ENCODE measurements at regions not wholly inside any gene's neighbourhood (a gene's known extent, or its start where the extent isn't known, plus 50 kb on each side); places are given as distances from the start of the nearest gene placed in this dataset.

DNA sequence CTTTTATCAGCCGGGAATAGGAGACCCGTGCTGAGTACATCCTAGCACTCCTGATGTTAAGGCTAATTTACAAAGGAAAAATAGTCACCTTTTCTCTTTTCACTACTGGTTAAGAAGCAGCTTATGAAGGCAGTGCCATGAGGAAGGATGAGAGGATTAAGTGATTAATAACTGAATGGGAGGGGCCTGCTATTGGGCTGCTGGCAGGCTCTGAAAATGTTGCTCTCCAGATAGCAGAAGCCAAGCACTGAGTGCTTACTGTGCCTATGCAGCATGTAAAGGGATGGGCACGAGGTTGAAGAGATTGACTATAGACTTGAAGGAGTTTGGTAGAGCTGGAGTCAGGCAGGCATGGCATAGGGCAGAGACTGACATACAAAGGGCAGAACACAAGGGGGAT lies 282.4 kb upstream of the THSD7B start:
- TF ChIP-seq, protein P1, sequence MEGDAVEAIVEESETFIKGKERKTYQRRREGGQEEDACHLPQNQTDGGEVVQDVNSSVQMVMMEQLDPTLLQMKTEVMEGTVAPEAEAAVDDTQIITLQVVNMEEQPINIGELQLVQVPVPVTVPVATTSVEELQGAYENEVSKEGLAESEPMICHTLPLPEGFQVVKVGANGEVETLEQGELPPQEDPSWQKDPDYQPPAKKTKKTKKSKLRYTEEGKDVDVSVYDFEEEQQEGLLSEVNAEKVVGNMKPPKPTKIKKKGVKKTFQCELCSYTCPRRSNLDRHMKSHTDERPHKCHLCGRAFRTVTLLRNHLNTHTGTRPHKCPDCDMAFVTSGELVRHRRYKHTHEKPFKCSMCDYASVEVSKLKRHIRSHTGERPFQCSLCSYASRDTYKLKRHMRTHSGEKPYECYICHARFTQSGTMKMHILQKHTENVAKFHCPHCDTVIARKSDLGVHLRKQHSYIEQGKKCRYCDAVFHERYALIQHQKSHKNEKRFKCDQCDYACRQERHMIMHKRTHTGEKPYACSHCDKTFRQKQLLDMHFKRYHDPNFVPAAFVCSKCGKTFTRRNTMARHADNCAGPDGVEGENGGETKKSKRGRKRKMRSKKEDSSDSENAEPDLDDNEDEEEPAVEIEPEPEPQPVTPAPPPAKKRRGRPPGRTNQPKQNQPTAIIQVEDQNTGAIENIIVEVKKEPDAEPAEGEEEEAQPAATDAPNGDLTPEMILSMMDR (IDR thresholded peaks at IDR 0.05; ENCODE audit: unreplicated experiment), result no peak
- H3K4me3 Mint-ChIP-seq (ENCODE audit: unreplicated experiment), result no peak overlapping the region
- DNase-seq (ENCODE audit: low spot score), result no peak
- H3K27me3 Mint-ChIP-seq (ENCODE audit: unreplicated experiment), result no peaks in the 10 kb centered on the region
- H3K9me3 Mint-ChIP-seq (ENCODE audit: unreplicated experiment), result no peaks in the 10 kb centered on the region
- no peaks in the 10 kb centered on the region for H3K4me1 Mint-ChIP-seq (ENCODE audit: unreplicated experiment)
- H3K27ac Mint-ChIP-seq (ENCODE audit: unreplicated experiment), result no peak overlapping the region
- no peaks in the 10 kb centered on the region for H3K36me3 Mint-ChIP-seq (ENCODE audit: low read depth, unreplicated experiment)

DNA sequence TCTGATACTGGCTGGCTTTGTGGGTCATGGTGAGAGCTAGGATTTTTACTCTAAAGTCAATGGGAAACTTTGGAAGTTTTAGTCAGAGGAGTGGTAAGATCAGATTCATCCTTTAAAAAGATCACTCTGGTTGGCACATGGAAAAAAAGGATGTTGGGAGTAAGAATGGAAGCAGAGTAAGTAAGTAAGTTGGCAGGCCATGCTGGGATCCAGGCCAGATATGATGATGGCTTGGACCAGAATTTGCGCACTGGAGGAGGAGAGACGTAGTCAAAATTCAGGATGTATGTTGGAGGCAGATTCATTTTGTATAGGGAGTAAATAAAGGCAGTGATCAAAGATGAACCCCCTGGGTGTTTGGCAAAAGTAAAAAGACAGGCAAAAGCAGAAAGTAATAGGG lies 283.3 kb upstream of the THSD7B start:
- no peak for DNase-seq (ENCODE audit: low spot score)
- no peaks in the 10 kb centered on the region for H3K27me3 Mint-ChIP-seq (ENCODE audit: unreplicated experiment)
- H3K36me3 Mint-ChIP-seq (ENCODE audit: low read depth, unreplicated experiment), result no peaks in the 10 kb centered on the region
- TF ChIP-seq, protein P1 (IDR thresholded peaks at IDR 0.05; ENCODE audit: unreplicated experiment), result no peak
- no peak overlapping the region for H3K27ac Mint-ChIP-seq (ENCODE audit: unreplicated experiment)
- H3K9me3 Mint-ChIP-seq (ENCODE audit: unreplicated experiment), result no peaks in the 10 kb centered on the region
- no peaks in the 10 kb centered on the region for H3K4me1 Mint-ChIP-seq (ENCODE audit: unreplicated experiment)
- H3K4me3 Mint-ChIP-seq (ENCODE audit: unreplicated experiment), result no peak overlapping the region

GRCh38 chr2:136479696-136480095 lies 285.6 kb upstream of the THSD7B start:
- no peak overlapping the region for H3K4me3 Mint-ChIP-seq (ENCODE audit: unreplicated experiment)
- no peaks in the 10 kb centered on the region for H3K36me3 Mint-ChIP-seq (ENCODE audit: low read depth, unreplicated experiment)
- TF ChIP-seq, protein P1 (IDR thresholded peaks at IDR 0.05; ENCODE audit: unreplicated experiment), result no peak
- H3K9me3 Mint-ChIP-seq (ENCODE audit: unreplicated experiment), result no peaks in the 10 kb centered on the region
- H3K4me1 Mint-ChIP-seq (ENCODE audit: unreplicated experiment), result no peaks in the 10 kb centered on the region
- no peaks in the 10 kb centered on the region for H3K27me3 Mint-ChIP-seq (ENCODE audit: unreplicated experiment)
- no peak overlapping the region for H3K27ac Mint-ChIP-seq (ENCODE audit: unreplicated experiment)
- DNase-seq (ENCODE audit: low spot score), result no peak

GRCh38 chr2:136468799-136469369 lies 296.5 kb upstream of the THSD7B start:
- no peaks in the 10 kb centered on the region for H3K36me3 Mint-ChIP-seq (ENCODE audit: low read depth, unreplicated experiment)
- no peak for DNase-seq (ENCODE audit: low spot score)
- no peak overlapping the region for H3K27ac Mint-ChIP-seq (ENCODE audit: unreplicated experiment)
- H3K27me3 Mint-ChIP-seq (ENCODE audit: unreplicated experiment), result no peaks in the 10 kb centered on the region
- TF ChIP-seq, protein P1 (IDR thresholded peaks at IDR 0.05; ENCODE audit: unreplicated experiment), result no peak
- H3K4me1 Mint-ChIP-seq (ENCODE audit: unreplicated experiment), result no peaks in the 10 kb centered on the region
- no peak overlapping the region for H3K4me3 Mint-ChIP-seq (ENCODE audit: unreplicated experiment)
- no peaks in the 10 kb centered on the region for H3K9me3 Mint-ChIP-seq (ENCODE audit: unreplicated experiment)

- DNase-seq (ENCODE audit: low spot score), result no peak
- TF ChIP-seq, protein P1 (IDR thresholded peaks at IDR 0.05; ENCODE audit: unreplicated experiment), result no peak
- H3K4me3 Mint-ChIP-seq (ENCODE audit: unreplicated experiment), result no peak overlapping the region
- no peak overlapping the region for H3K27ac Mint-ChIP-seq (ENCODE audit: unreplicated experiment)
- no peaks in the 10 kb centered on the region for H3K36me3 Mint-ChIP-seq (ENCODE audit: low read depth, unreplicated experiment)
- no peaks in the 10 kb centered on the region for H3K9me3 Mint-ChIP-seq (ENCODE audit: unreplicated experiment)
- H3K4me1 Mint-ChIP-seq (ENCODE audit: unreplicated experiment), result no peaks in the 10 kb centered on the region
- peaks cover 1% of the 10 kb centered on the region for H3K27me3 Mint-ChIP-seq (ENCODE audit: unreplicated experiment)
These were observed 312.8 kb upstream of the THSD7B start for GRCh38 chr2:136452528-136452927.

All from endothelial cell (in vitro differentiated cells).